Mucosa of descending colon (tissue), 3 donors: ENCODE measurements at regions not wholly inside any gene's neighbourhood (a gene's known extent, or its start where the extent isn't known, plus 50 kb on each side); places are given as distances from the start of the nearest gene placed in this dataset.

Experiments
- ATAC-seq: fragments of 200-7000 bp; cut with Tn5 transposase; one replicate; pipeline ENCODE4 v1.9.1; 2020; ENCODE audit warnings: mild to moderate bottlenecking, moderate library complexity
- DNase-seq, 3 donors: peaks; one replicate each; pipeline ENCODE4 v3.0.0-alpha.2; 2020
- H3K36me3 ChIP-seq: fragments of 200-600 bp; one replicate; pipeline ENCODE4 v1.8.0; 2021; ENCODE audit warnings: low read depth, mild to moderate bottlenecking
- H3K4me1 ChIP-seq: fragments of 200-600 bp; one replicate; pipeline ENCODE4 v1.8.0; 2021; ENCODE audit warnings: low read depth, mild to moderate bottlenecking
- H3K4me3 ChIP-seq: fragments of 200-600 bp; one replicate; pipeline ENCODE4 v1.8.0; 2021; ENCODE audit warnings: mild to moderate bottlenecking
- H3K9me3 ChIP-seq: fragments of 200-600 bp; one replicate; pipeline ENCODE4 v1.8.0; 2021; ENCODE audit warnings: mild to moderate bottlenecking
- intact Hi-C, 2 donors: fragments of 100-400 bp; cut with DNase I in 1 of 2; cut with micrococcal nuclease in 1 of 2; formaldehyde crosslinking; loops; one replicate each; pipeline versions ENCODE4 v1.11.0 to v1.11.1; 2022; cut with DNase I, micrococcal nuclease
- TF ChIP-seq, protein P1 (sequence below): fragments of 200-600 bp; IDR thresholded peaks from one replicate; pipeline ENCODE4 v1.8.0; 2022; ENCODE audit warnings: antibody characterized with exemption, mild to moderate bottlenecking
- donor health status: DM: no; HTN: no; CAD: no; lungs with moderate emphysema.
- donor health status: DM: no; HTN: no; CAD: no.
- donor health status: DM: no; HTN: yes; CAD: no.

DNA sequence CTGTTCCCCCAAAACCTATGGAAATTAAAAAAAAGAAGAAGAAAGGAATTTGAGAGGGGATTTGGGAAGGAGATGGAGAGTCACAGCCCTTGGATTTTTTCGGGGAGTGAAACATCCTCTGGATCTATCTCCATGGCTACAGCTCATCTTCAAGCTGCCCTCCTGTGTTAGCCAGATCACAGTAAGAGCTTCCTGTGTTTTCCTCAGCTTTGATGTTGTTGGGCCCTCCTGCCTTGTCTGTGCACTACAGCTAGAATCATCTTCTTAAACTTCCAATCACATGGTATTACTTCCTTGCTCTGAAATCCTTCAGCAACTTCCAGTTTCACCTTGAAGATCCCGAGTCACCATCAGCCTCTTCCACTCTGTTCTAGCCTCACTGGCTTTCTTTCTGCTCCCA is 207.8 kb upstream of the ZFP64 start:
- H3K36me3 ChIP-seq = no peaks in the 10 kb centered on the region
- DNase-seq (no peak), ATAC-seq (no peak)
- no peaks in the 10 kb centered on the region for H3K4me1 ChIP-seq
- TF ChIP-seq, protein P1, sequence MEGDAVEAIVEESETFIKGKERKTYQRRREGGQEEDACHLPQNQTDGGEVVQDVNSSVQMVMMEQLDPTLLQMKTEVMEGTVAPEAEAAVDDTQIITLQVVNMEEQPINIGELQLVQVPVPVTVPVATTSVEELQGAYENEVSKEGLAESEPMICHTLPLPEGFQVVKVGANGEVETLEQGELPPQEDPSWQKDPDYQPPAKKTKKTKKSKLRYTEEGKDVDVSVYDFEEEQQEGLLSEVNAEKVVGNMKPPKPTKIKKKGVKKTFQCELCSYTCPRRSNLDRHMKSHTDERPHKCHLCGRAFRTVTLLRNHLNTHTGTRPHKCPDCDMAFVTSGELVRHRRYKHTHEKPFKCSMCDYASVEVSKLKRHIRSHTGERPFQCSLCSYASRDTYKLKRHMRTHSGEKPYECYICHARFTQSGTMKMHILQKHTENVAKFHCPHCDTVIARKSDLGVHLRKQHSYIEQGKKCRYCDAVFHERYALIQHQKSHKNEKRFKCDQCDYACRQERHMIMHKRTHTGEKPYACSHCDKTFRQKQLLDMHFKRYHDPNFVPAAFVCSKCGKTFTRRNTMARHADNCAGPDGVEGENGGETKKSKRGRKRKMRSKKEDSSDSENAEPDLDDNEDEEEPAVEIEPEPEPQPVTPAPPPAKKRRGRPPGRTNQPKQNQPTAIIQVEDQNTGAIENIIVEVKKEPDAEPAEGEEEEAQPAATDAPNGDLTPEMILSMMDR = no peak
- H3K9me3 ChIP-seq = no peaks in the 10 kb centered on the region
- no peak overlapping the region for H3K4me3 ChIP-seq
- intact Hi-C loops = no loop called here

DNA sequence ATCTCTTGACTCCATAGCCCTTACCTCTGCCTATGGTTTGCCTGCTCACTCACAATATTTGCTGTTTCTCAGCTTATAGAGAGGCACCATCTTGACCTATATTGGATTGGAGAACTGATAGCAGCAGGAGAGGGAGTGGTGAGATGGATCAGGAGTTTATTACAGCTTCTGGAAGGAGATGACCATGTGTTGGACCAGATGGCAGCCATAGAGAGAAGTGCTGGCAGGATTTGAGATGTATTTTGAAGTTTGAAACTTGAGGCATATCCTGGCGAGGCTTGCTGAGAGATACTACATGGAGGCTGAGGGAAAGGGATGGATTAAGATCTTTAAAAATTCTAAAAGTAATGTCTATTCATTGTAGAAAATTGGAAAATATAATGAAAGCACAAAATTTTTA is 198.0 kb upstream of the ZFP64 start:
- H3K4me1 ChIP-seq = no peaks in the 10 kb centered on the region
- no peak overlapping the region for H3K4me3 ChIP-seq
- intact Hi-C loops = loop anchor here in 1 of 2 donors (10.0 kb wide), 1 partner anchor 265 kb away; no protein-coding TSS in a partner anchor
- no peak for DNase-seq
- H3K36me3 ChIP-seq = no peaks in the 10 kb centered on the region
- TF ChIP-seq, protein P1 = no peak
- ATAC-seq = no peak
- H3K9me3 ChIP-seq = no peaks in the 10 kb centered on the region

DNA sequence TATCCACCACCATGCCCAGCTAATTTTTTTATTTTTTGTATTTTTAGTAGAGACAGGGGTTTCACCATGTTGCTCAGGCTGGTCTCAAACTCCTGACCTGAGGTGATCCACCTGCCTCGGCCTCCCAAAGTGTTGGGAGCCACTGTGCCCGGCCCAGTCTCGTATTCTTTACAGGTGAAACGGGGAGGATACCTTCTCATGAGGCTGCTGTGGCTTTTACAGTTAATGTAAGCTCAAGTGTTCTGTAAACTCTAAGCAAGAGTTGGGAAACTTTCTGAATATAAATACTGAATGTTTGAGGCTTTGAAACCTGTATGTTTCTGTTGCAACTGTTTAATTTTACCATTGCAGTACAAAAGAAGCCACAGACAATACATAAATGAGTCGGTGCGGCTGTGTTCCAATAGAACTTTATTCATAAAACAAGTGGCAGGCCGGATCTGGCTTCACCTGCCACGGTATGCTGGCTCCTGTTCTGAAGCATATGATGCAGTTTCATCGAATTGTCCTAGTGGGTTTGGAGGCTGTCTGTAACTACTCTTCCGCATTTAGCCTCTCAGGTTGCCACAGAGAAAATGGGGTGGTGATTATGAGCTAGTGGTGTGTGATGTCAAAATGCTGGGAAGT is 192.5 kb upstream of the ZFP64 start:
- TF ChIP-seq, protein P1 = no peak
- no peak overlapping the region for H3K4me3 ChIP-seq
- DNase-seq (no peak), ATAC-seq (no peak)
- H3K4me1 ChIP-seq = no peaks in the 10 kb centered on the region
- intact Hi-C loops = loop anchor here in 1 of 2 donors (10.0 kb wide), 1 partner anchor 259 kb away; no protein-coding TSS in a partner anchor
- H3K9me3 ChIP-seq = no peaks in the 10 kb centered on the region
- H3K36me3 ChIP-seq = no peaks in the 10 kb centered on the region

DNA sequence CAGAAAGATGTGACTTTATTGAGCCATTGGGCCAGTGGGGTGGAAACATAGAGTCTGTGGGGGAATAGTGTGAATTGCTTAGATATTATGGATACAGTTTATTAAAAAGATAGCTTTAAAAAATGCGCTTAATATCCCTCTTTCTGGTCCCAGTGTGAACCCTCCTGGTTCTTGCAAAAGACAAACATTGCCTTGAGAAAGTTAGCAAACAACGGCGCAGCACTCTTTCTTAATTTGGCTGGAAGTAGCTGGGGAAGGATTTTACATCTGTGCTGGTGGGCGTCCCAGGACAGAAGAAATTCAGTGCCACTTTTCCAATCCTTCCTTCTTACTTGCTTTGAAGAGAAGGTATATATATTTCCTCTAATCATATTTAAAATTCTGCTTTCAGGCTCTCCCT is 191.4 kb upstream of the ZFP64 start:
- Histone ChIP-seq H3K4me3 (no peak overlapping the region), H3K9me3 (no peaks in the 10 kb centered on the region), H3K36me3 (no peaks in the 10 kb centered on the region), H3K4me1 (no peaks in the 10 kb centered on the region)
- DNase-seq = no peak
- TF ChIP-seq, protein P1 = no peak
- no peak for ATAC-seq
- intact Hi-C loops = loop anchor here in 1 of 2 donors (10.0 kb wide), 1 partner anchor 258 kb away; no protein-coding TSS in a partner anchor

DNA sequence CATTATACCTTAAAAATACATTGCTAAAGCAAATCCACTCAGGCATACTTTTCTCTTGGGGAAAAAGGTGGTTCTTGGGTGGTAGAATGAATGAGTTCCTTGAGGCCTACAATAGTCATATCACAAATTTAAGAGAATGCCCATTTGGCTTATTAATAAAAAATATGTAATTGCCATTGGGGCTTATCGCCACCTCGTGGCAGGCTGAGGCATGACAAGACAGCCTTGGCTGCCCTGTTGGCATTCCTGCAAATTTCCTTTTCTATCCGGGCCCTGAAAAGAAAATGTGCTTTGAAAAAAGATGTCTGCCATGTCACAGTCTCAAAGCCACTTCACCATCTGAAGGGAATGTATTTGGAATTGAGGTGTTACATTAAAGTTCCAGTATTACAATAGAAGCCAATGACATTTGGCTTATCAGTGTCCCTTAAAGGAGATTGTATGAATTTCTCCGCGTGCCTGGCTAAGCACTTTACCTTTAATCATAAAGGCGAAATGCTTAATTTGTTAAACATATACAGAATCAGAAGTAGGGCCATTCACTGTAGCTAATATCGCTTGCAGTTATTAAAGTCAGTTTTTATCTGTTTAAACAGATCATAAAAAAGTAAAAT is 188.3 kb upstream of the ZFP64 start:
- intact Hi-C loops = loop anchor here (5.0 to 10.0 kb wide), 2 partner anchors 253 to 255 kb away; no protein-coding TSS in a partner anchor
- TF ChIP-seq, protein P1 = peak; percentile 91
- Histone ChIP-seq H3K4me1 (no peaks in the 10 kb centered on the region), H3K4me3 (no peak overlapping the region), H3K36me3 (no peaks in the 10 kb centered on the region), H3K9me3 (no peaks in the 10 kb centered on the region)
- DNase-seq (peak in 2 of 3 donors; percentile 55 to 72), ATAC-seq (no peak)
